ENCODE measurements at regions not wholly inside any gene's neighbourhood (a gene's known extent, or its start where the extent isn't known, plus 50 kb on each side); places are given as distances from the start of the nearest gene placed in this dataset.

- Histone ChIP-seq H3K4me3 (replicated peaks in 1 of 3; ENCODE audit: low read depth in 2 of 3, low read length in 3 of 3) (no peak overlapping the region), H3K27ac (ENCODE audit: low read depth in 1 of 2, low read length in 2 of 2) (no peak overlapping the region), H3K36me3 (replicated peaks in 1 of 2; ENCODE audit: control insufficient read depth in 1 of 2, insufficient read depth in 2 of 2, low read length in 2 of 2) (no peaks in the 10 kb centered on the region), H3K9ac (ENCODE audit: insufficient read depth, low read length, poor library complexity, severe bottlenecking) (no peak overlapping the region), H3K4me2 (replicated peaks; ENCODE audit: extremely low read depth, low read length, poor library complexity, severe bottlenecking) (no peak overlapping the region), H3K27me3 (ENCODE audit: control insufficient read depth in 2 of 2, insufficient read depth in 2 of 2, low read length in 2 of 2) (no peaks in the 10 kb centered on the region), H3K9me3 (replicated peaks in 1 of 2; ENCODE audit: control insufficient read depth in 1 of 2, insufficient read depth in 1 of 2, low read length in 2 of 2) (no peaks in the 10 kb centered on the region), H3K4me1 (ENCODE audit: control insufficient read depth in 1 of 2, insufficient read depth in 2 of 2, low read length in 2 of 2) (no peaks in the 10 kb centered on the region), H2AFZ (ENCODE audit: insufficient read depth, low read depth, low read length, poor library complexity, severe bottlenecking) (no peak overlapping the region), H4K20me1 (ENCODE audit: insufficient read depth, low read length) (no peaks in the 10 kb centered on the region), H3K79me2 (ENCODE audit: insufficient read depth, low read length) (no peaks in the 10 kb centered on the region)
- Mint-ChIP-seq H3K27me3 (ENCODE audit: low read depth in 3 of 3) (peaks cover 0 to 4% (median 2%) of the 10 kb centered on the region in 3 donors), H3K9me3 (no peaks in the 10 kb centered on the region), H3K36me3 (no peaks in the 10 kb centered on the region), H3K27ac (no peak overlapping the region), H3K4me1 (peaks cover 9% of the 10 kb centered on the region), H3K4me3 (no peak overlapping the region)
- TF ChIP-seq CTCF (IDR thresholded peaks at IDR 0.05) = peak; percentile 78
- DNase-seq = peak in 2 of 3 donors; percentile 7 to 20
- WGBS (ENCODE audit: insufficient coverage) = no CpG with 5 or more reads among the region's 3 CpGs
- intact Hi-C loops (cut with micrococcal nuclease) = loop anchor here in 1 of 2 donors (10.0 kb wide), 1 partner anchor 136 kb away; no protein-coding TSS in a partner anchor
Observed at GRCh38 chr13:44050450-44051063, 170.9 kb downstream of the LACC1 start.

GRCh38 chr13:44051405-44051804 lies 171.7 kb downstream of the LACC1 start:
- no peaks in the 10 kb centered on the region for H4K20me1 ChIP-seq (ENCODE audit: insufficient read depth, low read length)
- no peaks in the 10 kb centered on the region for H3K9me3 ChIP-seq (replicated peaks in 1 of 2; ENCODE audit: control insufficient read depth in 1 of 2, insufficient read depth in 1 of 2, low read length in 2 of 2)
- DNase-seq = no peak
- intact Hi-C loops (cut with micrococcal nuclease) = loop anchor here in 1 of 2 donors (10.0 kb wide), 1 partner anchor 137 kb away; no protein-coding TSS in a partner anchor
- Mint-ChIP-seq H3K4me3 (no peak overlapping the region), H3K36me3 (no peaks in the 10 kb centered on the region), H3K9me3 (no peaks in the 10 kb centered on the region), H3K4me1 (peaks cover 13% of the 10 kb centered on the region), H3K27me3 (ENCODE audit: low read depth in 3 of 3) (peaks cover 2 to 4% (median 2%) of the 10 kb centered on the region in 3 donors), H3K27ac (no peak overlapping the region)
- no peaks in the 10 kb centered on the region for H3K36me3 ChIP-seq (replicated peaks in 1 of 2; ENCODE audit: control insufficient read depth in 1 of 2, insufficient read depth in 2 of 2, low read length in 2 of 2)
- H3K4me1 ChIP-seq (ENCODE audit: control insufficient read depth in 1 of 2, insufficient read depth in 2 of 2, low read length in 2 of 2) = peaks cover 0 to 2% of the 10 kb centered on the region in 2 donors
- no peak overlapping the region for H2AFZ ChIP-seq (ENCODE audit: insufficient read depth, low read depth, low read length, poor library complexity, severe bottlenecking)
- H3K27ac ChIP-seq (ENCODE audit: low read depth in 1 of 2, low read length in 2 of 2) = no peak overlapping the region
- H3K9ac ChIP-seq (ENCODE audit: insufficient read depth, low read length, poor library complexity, severe bottlenecking) = no peak overlapping the region
- no peak overlapping the region for H3K4me2 ChIP-seq (replicated peaks; ENCODE audit: extremely low read depth, low read length, poor library complexity, severe bottlenecking)
- H3K79me2 ChIP-seq (ENCODE audit: insufficient read depth, low read length) = no peaks in the 10 kb centered on the region
- H3K27me3 ChIP-seq (ENCODE audit: control insufficient read depth in 2 of 2, insufficient read depth in 2 of 2, low read length in 2 of 2) = no peaks in the 10 kb centered on the region
- TF ChIP-seq CTCF (IDR thresholded peaks at IDR 0.05) = no peak
- H3K4me3 ChIP-seq (replicated peaks in 1 of 3; ENCODE audit: low read depth in 2 of 3, low read length in 3 of 3) = no peak overlapping the region
